Right renal cortex interstitium (tissue), 3 donors: ENCODE measurements at regions not wholly inside any gene's neighbourhood (a gene's known extent, or its start where the extent isn't known, plus 50 kb on each side); places are given as distances from the start of the nearest gene placed in this dataset.
"Not testable (repeated sequence)": the region's sequence is repeated elsewhere in the genome, so short reads cannot be mapped to it uniquely, and the experiment has no call there.

Experiments
- DNase-seq, 3 donors: peaks; one replicate each; pipeline ENCODE4 v3.0.0-alpha.2; 2013; ENCODE audit warnings: low read depth in 3 of 3, low spot score in 2 of 3

DNA sequence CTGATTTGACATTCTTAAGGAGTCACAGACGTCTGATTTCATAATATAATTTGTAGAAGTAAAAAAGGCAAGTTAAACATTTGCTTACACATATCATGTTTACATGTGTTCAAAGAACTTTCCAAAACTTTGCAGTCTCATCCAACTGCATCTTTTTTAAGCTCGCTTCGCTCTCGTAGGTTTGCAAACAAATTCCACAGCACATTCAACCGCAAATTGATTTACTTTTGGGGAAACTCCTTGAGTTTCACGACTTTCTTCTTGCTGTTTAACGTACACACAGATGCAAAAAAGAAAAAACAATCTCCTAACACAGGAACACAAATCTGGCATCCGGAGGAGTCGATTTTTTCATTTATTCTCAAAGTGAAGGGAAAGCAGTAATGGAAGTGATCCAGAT is 1149.5 kb downstream of the VRK1 start:
- DNase-seq = no peak

DNA sequence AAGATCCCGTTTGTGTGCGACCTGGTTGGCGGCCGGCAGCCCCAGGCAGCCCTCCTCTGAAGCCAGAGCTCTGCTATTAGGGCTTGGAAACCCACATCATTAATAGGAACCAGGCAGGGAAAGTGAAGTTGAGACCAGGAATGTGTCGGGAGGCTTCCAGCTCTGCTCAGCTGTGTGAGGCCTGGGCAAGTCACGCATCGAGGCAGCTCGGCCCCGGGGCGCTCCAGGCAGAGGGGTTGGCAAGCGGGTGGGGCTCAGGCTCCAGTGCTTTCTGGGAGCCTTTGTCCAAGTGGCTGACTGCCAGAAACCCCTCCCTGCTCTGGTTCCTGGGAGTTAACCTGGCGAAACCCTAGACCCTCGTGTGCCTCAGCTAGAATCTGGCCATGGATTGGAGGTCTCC is 1151.7 kb downstream of the VRK1 start:
- DNase-seq = peak in 2 of 3 donors; percentile 1 to 15

DNA sequence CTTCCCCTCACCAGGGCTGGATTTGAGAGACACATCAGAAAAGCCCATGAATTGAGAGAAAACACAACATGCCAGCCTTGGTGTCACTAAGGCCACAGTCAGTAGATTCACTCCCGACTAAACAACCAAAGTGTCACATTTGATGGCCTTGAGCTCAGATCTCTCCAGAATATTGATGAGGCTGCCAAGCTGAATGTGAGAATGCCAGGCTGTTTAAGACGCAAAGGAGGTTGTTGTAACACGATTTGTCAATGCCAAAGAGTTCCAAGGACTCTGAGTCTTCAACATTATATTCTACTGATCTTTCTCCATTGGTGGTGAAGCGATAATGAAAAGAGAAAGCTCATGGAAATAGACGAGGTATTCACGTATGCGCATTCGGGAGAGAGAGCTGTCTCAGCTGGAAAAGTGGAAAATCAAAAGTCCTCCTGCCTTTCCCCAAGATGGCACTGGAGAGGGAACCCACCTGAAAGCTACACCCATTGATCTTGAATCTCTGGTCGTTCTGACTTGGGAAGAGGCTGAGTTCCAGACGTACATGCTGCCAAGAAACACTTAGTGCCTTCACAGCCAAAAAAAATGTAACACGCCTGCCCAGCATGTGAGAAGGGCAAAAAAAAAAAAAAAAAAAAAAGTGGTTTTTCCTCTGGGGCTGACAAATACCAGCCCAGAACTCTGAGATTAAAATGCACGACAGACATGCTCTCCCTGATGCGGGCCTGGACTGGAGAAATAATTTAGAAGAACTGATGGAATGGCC is 1159.6 kb downstream of the VRK1 start:
- DNase-seq = no peak

- no peak for DNase-seq
Observed at GRCh38 chr14:97959251-97959650, 1162.1 kb downstream of the VRK1 start.

DNA sequence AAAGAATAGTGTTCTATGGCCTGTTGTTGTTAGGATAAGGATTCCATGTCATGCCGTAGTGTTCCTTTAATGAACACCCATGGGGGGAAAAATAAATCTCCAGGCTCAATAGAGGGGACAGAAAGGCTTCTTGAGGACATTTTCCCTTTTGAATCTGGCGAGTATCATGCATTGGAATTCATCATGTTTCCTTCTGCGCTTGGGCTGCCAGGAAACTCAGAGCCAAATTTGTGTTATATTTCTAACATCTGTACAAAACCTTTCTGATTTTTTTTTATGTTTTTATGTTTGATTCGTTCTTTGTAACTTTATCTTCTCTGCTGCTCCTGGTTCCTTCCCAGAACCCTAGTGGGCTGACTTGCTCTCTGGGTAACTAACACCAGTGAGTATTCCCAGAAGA is 1163.3 kb downstream of the VRK1 start:
- no peak for DNase-seq

DNA sequence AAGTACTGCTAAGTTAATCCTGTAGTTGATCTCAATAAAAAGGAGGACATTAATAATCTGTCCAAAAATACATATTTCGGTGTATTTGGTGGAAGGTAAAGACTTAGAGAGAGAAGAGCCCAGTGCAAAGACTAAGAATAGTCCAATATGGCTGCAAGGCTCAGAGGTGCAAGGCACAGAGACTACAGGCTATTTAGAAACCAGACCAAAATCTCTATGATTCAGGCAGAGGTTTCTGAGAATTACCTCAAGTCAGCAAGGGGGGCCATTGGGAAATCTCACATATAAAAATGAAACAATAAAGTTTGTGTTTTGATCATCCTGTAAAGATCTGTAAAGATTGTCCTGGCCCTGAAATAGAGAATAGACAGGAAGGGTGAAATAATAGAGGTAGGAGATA is 1173.0 kb downstream of the VRK1 start:
- DNase-seq = no peak

DNA sequence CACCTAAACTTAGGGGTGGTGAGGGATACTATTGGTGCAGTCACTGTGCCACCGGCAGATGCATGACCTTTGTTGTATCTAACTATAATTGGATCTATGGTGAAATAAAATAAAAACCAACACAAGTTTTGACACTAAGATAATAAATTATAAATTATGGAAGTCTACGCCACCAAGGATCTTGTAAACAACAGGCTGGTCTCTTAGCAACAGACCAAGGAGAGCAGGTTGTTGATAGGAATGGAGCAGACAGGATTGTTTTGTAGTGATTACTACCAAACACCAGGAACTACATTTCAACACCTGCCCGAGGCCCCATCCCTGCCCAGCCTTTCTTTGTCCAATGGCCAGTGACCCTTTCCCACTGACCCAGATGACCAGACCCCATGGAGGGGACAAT is 1178.0 kb downstream of the VRK1 start:
- DNase-seq = no peak

DNA sequence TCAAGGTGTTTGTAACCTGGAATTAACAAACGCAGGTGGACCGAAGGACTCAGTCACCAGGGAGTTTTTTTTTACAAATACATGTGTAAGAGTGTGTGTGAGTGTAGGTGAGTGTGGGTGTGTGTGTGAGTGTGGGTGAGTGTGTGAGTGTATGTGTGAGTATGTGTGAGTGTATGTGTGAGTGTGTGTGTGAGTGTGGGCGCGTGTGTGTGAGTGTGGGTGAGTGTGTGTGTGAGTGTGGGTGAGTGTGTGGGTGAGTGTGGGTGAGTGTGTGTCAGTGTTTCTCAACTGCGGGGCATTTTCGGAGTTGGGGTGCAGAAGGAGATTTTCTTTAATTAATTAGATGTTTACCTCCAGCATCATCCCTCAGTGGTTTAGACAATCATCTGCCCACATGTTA is 1178.8 kb downstream of the VRK1 start:
- DNase-seq = no peak

- DNase-seq = no peak
Observed at GRCh38 chr14:97976861-97977260, 1179.7 kb downstream of the VRK1 start.

- no peak for DNase-seq
Observed at GRCh38 chr14:97977651-97978261, 1180.6 kb downstream of the VRK1 start.

DNA sequence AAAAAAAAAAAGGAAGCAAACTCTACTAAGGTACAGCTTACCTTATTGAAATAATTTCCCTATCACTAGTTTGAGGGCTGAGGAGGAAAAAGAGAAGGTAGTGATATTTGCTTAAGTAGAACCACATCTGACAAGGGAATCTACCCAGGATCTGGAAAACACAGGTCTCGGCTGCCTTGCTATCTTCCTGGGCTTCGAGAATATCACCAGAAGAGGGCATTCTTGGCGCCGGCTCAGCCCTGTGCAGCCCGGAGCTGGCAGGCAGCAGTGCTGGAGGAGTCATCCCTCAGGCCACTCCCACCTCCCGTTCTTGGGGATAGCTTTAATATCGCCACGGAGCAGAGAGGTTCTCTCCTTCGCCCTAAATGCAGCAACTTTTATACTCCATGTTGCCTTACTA is 1181.2 kb downstream of the VRK1 start:
- peak; percentile 10 to 35 (median 19) for DNase-seq

DNA sequence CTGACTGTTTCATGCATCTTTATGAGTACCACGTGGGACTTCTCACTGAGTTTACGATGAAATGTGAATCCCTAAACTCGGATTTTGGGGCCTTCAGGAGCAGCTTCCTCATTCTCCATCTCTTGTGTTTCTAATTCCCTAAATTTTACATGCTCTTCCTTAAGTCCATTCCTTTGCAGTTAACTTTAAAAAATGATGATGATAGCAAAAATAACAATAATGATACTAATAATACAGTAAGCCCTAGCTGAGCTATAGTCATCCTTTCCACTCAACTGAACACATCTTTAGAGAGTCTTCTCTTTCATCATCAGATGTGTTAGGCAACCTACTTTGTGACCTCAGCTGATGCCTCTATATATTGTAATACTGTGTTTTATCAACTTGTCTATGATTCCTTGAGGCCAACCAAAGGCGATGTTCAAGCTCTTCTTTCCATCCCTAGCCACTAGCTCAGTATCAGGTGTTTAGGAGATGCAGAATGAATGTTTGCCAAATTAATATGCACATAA is 1196.4 kb downstream of the VRK1 start:
- DNase-seq = no peak

DNA sequence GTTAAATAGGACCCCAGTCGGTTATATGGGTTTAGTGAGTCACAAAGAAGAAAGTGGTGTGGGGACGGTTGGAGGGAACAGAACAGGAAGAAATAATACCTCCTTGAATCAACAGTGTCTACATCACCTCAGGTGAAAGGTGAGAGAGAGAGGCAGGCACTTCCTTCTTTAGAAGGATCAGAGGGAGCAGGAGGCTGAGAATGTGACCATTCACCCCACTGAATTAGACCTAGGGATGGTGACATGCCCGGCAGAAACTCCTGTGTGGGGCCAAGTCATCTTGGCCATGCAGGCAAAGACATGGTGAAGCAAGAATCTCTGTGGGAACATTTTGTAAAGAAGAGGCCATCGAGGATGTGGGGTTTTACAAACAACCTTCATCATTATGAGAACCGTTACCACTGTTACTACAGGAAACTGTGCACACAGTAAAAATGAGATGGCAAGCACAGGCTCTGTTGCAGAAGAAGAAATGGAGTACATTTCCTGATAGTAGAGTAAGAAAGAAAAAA is 1196.9 kb downstream of the VRK1 start:
- no peak for DNase-seq

GRCh38 chr14:97995038-97995437 is 1197.9 kb downstream of the VRK1 start:
- DNase-seq = no peak

GRCh38 chr14:97995531-97995930 is 1198.3 kb downstream of the VRK1 start:
- DNase-seq = no peak

GRCh38 chr14:98006008-98006407 is 1208.8 kb downstream of the VRK1 start:
- no peak for DNase-seq

DNA sequence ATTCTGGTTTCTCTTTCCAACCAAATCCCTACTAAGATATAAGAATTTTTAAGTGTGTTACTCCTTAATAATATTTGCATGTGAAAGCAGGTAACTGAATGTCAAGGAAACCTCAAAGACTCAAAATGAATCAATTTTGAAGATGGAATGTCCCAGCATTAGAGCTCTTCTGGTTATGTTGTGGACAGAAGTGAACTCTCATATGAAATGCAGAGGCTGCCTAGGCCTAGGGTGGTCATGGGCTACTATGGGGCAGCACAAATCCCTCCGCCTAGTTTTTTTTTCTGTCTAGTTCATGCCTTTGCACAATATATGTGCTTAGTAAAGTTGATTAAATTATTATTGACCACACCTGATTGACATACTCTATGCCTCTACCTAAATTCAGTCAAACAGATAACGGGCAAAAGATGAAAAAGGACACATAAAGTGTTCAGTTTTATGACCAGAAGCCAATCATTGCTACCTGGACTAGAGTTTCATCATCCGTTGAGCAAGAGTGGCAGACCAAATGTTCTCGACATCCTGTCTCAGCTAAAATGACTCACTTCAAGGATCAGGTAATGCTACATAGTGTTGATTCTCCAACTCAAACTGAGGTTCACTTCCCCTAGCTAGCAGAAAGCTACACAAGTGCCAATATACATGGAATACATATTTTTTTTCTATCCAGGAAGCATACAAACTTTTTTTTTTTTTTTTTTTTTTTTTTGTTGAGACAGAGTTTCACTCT is 1211.4 kb downstream of the VRK1 start:
- DNase-seq = no peak

- not testable (repeated sequence) for DNase-seq
Observed at GRCh38 chr14:98009177-98009576, 1212.0 kb downstream of the VRK1 start.

DNA sequence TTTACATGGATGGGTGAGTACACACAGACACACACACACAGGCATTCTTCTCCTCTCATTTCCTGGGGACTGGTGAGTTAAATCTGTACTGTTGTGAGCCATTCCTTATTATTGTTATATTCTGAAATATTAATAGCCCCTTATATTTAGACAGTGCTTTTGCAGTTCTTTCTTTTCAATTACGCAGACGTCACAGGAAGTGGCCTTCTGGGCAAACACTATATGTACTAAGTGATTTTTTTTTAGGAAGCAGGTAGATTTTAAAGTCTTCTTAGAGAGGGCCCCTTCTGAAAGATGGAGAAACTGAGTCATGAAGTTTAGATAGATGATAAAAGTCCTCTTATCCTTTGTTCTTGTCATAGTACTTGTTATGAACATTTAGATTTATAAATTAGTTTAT is 1213.6 kb downstream of the VRK1 start:
- DNase-seq = no peak

DNA sequence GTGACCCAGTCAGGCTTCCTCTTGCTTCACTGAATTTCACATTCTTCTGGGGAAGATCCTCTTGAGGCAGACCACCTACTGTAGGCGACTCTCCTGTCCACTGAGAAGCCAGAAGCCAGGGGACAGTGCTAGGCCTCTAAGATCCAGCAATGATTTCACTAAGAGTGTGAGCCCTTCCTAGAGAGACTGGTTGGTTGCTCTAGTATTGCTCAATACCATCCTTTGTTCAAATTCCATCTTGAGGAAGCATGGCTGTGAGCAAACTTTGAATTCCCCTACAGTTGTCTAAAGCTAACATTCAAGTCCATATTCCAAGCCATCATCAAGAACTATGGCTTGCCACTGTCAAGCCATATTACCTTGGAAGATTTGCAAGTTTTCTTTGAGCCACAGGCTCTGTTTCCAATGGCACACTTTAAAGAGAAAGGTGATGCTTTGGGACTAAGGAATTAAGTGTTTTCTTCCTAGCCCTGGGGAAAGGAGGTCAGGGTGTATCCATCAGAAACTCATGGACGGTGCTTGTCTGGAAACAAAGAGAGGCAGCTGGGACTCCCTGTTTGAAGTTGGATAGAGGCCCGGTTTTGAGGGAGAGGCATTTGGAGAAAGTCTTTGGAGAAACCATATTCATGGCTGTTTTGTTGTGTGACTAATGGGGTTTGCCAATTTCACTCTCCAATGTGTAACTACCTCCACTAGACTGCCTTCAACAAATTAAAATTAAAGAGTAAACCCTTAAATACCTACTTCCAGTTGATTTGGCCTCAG is 1217.9 kb downstream of the VRK1 start:
- DNase-seq = no peak

DNA sequence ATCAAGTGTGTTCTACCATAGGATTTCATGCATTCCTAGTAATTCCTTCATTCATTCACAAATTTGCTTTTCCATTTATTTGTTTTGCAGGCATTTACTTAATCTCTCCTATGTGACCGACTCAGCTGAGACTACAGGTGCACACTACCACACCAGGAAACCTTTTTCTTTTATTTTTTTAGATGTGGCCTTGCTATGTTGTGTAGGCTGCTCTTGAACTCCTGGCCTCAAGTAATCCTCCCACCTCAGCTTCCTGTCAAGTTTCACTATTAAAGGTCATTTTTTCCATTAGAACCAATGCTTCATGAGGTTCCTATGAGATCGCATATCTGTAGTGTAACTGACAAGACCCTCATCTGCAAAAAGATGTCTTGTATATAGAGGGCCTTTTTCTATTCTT is 1218.7 kb downstream of the VRK1 start:
- no peak for DNase-seq
